ENCODE measurements at regions not wholly inside any gene's neighbourhood (a gene's known extent, or its start where the extent isn't known, plus 50 kb on each side); places are given as distances from the start of the nearest gene placed in this dataset.

DNA sequence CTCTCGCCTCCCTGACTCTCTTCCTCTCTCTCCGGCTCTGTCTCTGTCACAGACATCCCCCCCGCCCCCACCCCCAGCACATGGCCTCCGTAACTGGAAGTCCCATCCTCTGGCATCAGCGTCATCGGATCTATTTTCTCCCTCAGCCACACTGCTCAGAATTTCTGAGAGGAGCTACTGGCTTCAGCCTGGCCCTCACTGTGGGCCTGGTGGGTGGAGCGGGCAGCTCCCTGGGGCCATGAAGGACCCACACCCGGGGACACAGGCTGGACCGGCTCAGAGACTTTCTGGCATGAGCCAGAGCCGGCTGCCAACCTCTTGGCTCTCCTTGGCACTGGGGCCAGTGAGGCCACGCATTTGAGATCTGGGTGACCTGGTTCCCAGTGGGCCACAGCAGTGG, 61.2 kb upstream of the CASZ1 start:
- TF ChIP-seq, protein P1, sequence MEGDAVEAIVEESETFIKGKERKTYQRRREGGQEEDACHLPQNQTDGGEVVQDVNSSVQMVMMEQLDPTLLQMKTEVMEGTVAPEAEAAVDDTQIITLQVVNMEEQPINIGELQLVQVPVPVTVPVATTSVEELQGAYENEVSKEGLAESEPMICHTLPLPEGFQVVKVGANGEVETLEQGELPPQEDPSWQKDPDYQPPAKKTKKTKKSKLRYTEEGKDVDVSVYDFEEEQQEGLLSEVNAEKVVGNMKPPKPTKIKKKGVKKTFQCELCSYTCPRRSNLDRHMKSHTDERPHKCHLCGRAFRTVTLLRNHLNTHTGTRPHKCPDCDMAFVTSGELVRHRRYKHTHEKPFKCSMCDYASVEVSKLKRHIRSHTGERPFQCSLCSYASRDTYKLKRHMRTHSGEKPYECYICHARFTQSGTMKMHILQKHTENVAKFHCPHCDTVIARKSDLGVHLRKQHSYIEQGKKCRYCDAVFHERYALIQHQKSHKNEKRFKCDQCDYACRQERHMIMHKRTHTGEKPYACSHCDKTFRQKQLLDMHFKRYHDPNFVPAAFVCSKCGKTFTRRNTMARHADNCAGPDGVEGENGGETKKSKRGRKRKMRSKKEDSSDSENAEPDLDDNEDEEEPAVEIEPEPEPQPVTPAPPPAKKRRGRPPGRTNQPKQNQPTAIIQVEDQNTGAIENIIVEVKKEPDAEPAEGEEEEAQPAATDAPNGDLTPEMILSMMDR (IDR thresholded peaks at IDR 0.05), result no peak
- TF ChIP-seq POLR2A (IDR thresholded peaks at IDR 0.05), result no peak
- intact Hi-C loops (cut with DNase I; ENCODE audit: low total_unique reads), result no loop called here
- DNase-seq, result no peak

DNA sequence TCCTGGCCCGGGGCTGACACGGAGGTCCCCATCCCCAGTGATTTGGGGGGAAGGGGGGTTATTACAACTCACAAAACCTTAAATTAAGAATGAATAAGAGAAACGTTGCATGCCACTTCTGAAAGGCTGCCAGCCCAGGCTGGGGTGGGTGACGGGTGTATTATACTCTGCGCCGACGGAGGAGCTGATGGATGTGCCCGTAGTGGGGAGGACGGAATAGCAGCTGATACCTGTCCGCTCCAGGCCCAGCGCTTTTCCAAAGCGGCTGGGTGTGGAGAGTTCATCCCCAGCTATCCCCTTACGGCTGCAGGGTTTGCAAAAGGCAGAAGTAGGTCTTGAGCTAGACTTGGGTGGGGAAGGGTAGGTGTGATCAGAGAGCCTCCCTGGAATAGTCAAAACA, 63.8 kb upstream of the CASZ1 start:
- intact Hi-C loops (cut with DNase I; ENCODE audit: low total_unique reads), result no loop called here

More for the DNA sequence above, 61.2 kb upstream of the CASZ1 start:
- H3K9me3 ChIP-seq, result no peaks in the 10 kb centered on the region
- H3K4me3 ChIP-seq, result no peak overlapping the region
- no peaks in the 10 kb centered on the region for H3K4me1 ChIP-seq
- H3K36me3 ChIP-seq, result no peaks in the 10 kb centered on the region
- H3K27ac ChIP-seq, result no peak overlapping the region
- no peaks in the 10 kb centered on the region for H3K27me3 ChIP-seq

DNA sequence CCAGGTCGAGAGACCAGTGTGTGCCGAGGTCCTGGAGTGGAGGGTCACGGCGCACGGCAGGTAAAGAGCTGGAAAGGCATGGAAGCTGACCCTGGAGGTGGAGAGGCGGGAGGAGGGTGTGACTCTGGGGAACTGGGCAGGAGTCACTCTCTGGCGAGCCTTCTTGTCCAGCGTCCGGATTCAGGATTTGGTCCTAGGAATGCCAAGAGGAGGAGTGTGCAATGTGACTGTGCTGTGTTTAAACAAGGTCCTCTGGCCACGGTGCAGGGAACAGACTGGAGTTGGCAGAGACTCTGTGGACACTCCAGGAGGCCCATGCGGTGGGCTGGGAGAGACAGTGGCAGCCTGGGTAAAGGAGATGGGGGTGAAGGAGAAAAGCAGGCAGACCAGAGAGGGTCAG, 64.2 kb upstream of the CASZ1 start:
- TF ChIP-seq, protein P1 (IDR thresholded peaks at IDR 0.05), result no peak
- TF ChIP-seq POLR2A (IDR thresholded peaks at IDR 0.05), result no peak
- intact Hi-C loops (cut with DNase I; ENCODE audit: low total_unique reads), result no loop called here
- Histone ChIP-seq H3K4me1 (no peaks in the 10 kb centered on the region), H3K27ac (no peak overlapping the region), H3K9me3 (no peaks in the 10 kb centered on the region), H3K27me3 (no peaks in the 10 kb centered on the region), H3K36me3 (no peaks in the 10 kb centered on the region), H3K4me3 (no peak overlapping the region)
- DNase-seq, result no peak

More for the DNA sequence above, 63.8 kb upstream of the CASZ1 start:
- no peak for TF ChIP-seq POLR2A (IDR thresholded peaks at IDR 0.05)
- TF ChIP-seq, protein P1 (IDR thresholded peaks at IDR 0.05), result no peak
- Histone ChIP-seq H3K4me3 (no peak overlapping the region), H3K36me3 (no peaks in the 10 kb centered on the region), H3K9me3 (no peaks in the 10 kb centered on the region), H3K27me3 (no peaks in the 10 kb centered on the region), H3K27ac (no peak overlapping the region), H3K4me1 (no peaks in the 10 kb centered on the region)
- no peak for DNase-seq

DNA sequence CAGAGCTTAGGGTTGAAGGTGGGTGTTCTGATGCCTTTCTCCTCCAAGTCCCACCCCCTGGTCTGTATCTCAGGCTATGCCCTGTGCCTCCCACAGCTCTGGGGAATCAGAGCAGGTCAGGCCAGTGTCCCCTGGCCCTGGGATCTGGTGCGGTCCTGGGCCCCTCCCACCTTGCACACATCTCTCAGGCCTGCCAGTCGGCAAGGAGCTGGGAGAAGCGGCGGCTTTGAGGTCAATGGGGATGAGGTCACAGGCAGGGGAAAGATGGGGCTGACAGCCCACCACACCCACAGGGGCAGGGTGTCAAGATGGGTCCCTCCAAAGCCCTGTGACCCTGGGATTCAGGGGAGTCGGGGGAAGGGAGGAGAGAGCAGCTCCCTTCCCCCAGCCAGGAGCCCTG, 65.4 kb upstream of the CASZ1 start:
- no peak for DNase-seq
- H3K4me1 ChIP-seq, result peaks cover 0 to 6% of the 10 kb centered on the region in 2 donors
- no peak for TF ChIP-seq POLR2A (IDR thresholded peaks at IDR 0.05)
- TF ChIP-seq, protein P1 (IDR thresholded peaks at IDR 0.05), result no peak
- no peaks in the 10 kb centered on the region for H3K36me3 ChIP-seq
- H3K27ac ChIP-seq, result no peak overlapping the region
- H3K4me3 ChIP-seq, result no peak overlapping the region
- H3K9me3 ChIP-seq, result no peaks in the 10 kb centered on the region
- H3K27me3 ChIP-seq, result no peaks in the 10 kb centered on the region
- intact Hi-C loops (cut with DNase I; ENCODE audit: low total_unique reads), result no loop called here

DNA sequence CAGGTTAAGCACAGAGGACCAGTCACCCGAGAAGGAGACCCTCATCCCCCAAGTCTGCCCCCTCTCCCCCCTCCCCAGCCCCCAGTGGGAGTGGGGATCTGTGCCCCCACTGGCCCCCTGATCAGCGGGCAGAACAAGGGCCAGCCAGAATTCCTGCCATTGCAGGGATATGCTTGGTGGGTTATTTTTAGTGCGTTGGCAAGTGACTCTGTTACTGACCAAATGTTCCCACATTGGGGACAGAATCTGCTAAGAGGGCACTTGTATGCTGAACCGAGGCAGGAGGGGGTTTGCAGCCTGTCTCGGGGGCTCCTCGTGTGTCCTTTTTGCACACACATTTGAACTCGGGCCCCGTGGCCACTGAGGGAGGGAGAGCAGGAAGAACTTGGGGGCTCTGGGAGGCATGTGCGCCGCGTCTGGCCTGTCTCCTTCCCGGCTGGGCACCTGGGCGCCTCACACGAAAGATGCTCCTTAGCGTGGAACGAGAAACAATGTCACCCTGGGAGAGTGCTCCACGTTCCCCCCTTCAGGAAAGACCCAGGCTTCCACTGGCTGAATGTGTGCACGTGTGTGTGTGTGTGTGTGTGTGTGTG, 66.4 kb upstream of the CASZ1 start:
- DNase-seq, result no peak
- peaks cover 0 to 12% of the 10 kb centered on the region in 2 donors for H3K4me1 ChIP-seq

More for the DNA sequence above, 66.4 kb upstream of the CASZ1 start:
- TF ChIP-seq POLR2A (IDR thresholded peaks at IDR 0.05), result no peak
- TF ChIP-seq, protein P1 (IDR thresholded peaks at IDR 0.05), result no peak
- intact Hi-C loops (cut with DNase I; ENCODE audit: low total_unique reads), result no loop called here
- no peaks in the 10 kb centered on the region for H3K27me3 ChIP-seq
- H3K9me3 ChIP-seq, result no peaks in the 10 kb centered on the region
- H3K27ac ChIP-seq, result no peak overlapping the region
- no peaks in the 10 kb centered on the region for H3K36me3 ChIP-seq
- no peak overlapping the region for H3K4me3 ChIP-seq

Data from uterus (tissue), 3 donors.